ENCODE measurements at regions not wholly inside any gene's neighbourhood (a gene's known extent, or its start where the extent isn't known, plus 50 kb on each side); places are given as distances from the start of the nearest gene placed in this dataset.

DNA sequence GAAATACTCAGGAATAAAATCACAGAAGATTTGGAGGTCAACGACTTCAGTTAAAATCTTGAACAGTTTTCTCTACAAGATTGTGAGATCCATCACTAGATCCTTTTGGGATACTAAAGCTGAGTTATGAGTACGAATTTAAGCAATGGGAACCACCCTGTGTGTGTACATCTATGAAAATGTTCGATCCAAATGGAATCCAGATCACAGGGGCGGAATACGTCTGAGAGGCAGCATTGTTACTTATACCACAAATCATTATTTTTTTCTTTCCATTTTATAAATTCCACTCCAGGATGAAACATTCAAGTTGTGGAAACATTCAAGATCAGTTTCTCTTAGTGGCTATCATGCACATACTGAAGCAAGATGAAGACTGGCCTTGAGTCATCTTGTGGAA is 239.3 kb upstream of the PAPPA start:
- H3K4me1 Mint-ChIP-seq = peaks cover 10% of the 10 kb centered on the region
- ATAC-seq = no peak
- ChIA-PET CTCF (no interaction called here), POLR2A (no interaction called here)
- no peaks in the 10 kb centered on the region; the same call in 1 of the 2 replicates for H3K9me3 Mint-ChIP-seq
- DNase-seq (ENCODE audit: low spot score) = no peak
- H3K27me3 Mint-ChIP-seq (ENCODE audit: low read depth) = no peaks in the 10 kb centered on the region
- no peaks in the 10 kb centered on the region for H3K36me3 Mint-ChIP-seq
- no peak overlapping the region for H3K4me3 Mint-ChIP-seq
- no peak overlapping the region for H3K27ac Mint-ChIP-seq
- no peak for TF ChIP-seq CREM (CRISPR knock-in tag; IDR thresholded peaks at IDR 0.05)
- TF ChIP-seq FOXK1 (CRISPR knock-in tag; IDR thresholded peaks at IDR 0.05) = no peak

GRCh38 chr9:115921301-115921700 is 232.3 kb upstream of the PAPPA start:
- ChIA-PET POLR2A (no interaction called here), CTCF (no interaction called here)
- DNase-seq (ENCODE audit: low spot score) (no peak), ATAC-seq (no peak)
- Mint-ChIP-seq H3K4me3 (no peak overlapping the region), H3K27me3 (ENCODE audit: low read depth) (no peaks in the 10 kb centered on the region; the same call in 1 of the 2 replicates), H3K36me3 (no peaks in the 10 kb centered on the region), H3K4me1 (no peaks in the 10 kb centered on the region), H3K27ac (no peak overlapping the region), H3K9me3 (no peaks in the 10 kb centered on the region)
- TF ChIP-seq ZNF263 (CRISPR knock-in tag; IDR thresholded peaks at IDR 0.05; ENCODE audit: low read depth) (no peak), ZBTB21 (CRISPR knock-in tag; IDR thresholded peaks at IDR 0.05; ENCODE audit: borderline replicate concordance) (no peak), AR (CRISPR knock-in tag; IDR thresholded peaks at IDR 0.05) (no peak), SOX15 (CRISPR knock-in tag; IDR thresholded peaks at IDR 0.05) (no peak), GTF2I (CRISPR knock-in tag; conservative IDR thresholded peaks at IDR 0.05) (no peak), USF1 (CRISPR knock-in tag; IDR thresholded peaks at IDR 0.05) (no peak), TP53 (CRISPR knock-in tag; IDR thresholded peaks at IDR 0.05) (no peak), TEAD4 (CRISPR knock-in tag; IDR thresholded peaks at IDR 0.05) (no peak)
- TF ChIP-seq, protein P1, sequence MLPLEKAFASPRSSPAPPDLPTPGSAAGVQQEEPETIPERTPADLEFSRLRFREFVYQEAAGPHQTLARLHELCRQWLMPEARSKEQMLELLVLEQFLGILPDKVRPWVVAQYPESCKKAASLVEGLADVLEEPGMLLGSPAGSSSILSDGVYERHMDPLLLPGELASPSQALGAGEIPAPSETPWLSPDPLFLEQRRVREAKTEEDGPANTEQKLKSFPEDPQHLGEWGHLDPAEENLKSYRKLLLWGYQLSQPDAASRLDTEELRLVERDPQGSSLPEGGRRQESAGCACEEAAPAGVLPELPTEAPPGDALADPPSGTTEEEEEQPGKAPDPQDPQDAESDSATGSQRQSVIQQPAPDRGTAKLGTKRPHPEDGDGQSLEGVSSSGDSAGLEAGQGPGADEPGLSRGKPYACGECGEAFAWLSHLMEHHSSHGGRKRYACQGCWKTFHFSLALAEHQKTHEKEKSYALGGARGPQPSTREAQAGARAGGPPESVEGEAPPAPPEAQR (CRISPR knock-in tag; IDR thresholded peaks at IDR 0.05) = no peak
- TF ChIP-seq, protein P2, sequence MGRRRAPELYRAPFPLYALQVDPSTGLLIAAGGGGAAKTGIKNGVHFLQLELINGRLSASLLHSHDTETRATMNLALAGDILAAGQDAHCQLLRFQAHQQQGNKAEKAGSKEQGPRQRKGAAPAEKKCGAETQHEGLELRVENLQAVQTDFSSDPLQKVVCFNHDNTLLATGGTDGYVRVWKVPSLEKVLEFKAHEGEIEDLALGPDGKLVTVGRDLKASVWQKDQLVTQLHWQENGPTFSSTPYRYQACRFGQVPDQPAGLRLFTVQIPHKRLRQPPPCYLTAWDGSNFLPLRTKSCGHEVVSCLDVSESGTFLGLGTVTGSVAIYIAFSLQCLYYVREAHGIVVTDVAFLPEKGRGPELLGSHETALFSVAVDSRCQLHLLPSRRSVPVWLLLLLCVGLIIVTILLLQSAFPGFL (CRISPR knock-in tag; IDR thresholded peaks at IDR 0.05; ENCODE audit: borderline replicate concordance) = no peak

DNA sequence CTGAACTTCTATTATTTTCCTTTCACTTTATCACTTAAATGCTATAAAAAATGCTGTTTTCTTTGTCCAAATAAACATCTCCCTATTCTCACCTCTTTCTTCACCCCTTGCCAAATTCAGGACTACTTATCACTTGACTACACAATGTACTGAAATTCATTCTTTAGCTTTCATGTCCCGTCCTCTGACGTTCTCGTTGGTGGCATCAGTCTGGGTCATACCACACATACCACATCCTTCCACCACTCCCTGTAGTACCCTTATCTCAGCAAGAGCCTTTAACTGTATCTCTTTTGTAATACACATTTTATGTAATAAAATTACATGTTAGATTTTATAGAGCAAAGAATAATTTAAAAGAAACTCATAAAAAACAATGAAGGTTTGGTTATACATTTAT is 231.1 kb upstream of the PAPPA start:
- Mint-ChIP-seq H3K27ac (no peak overlapping the region), H3K9me3 (peaks cover 4% of the 10 kb centered on the region; the same call in 1 of the 2 replicates), H3K4me3 (no peak overlapping the region), H3K36me3 (no peaks in the 10 kb centered on the region), H3K4me1 (no peaks in the 10 kb centered on the region), H3K27me3 (ENCODE audit: low read depth) (no peaks in the 10 kb centered on the region; the same call in 1 of the 2 replicates)
- ATAC-seq (no peak), DNase-seq (ENCODE audit: low spot score) (no peak)
- ChIA-PET CTCF (no interaction called here), POLR2A (no interaction called here)
- TF ChIP-seq EMX1 (CRISPR knock-in tag; IDR thresholded peaks at IDR 0.05) (no peak), NR3C1 (CRISPR knock-in tag; conservative IDR thresholded peaks at IDR 0.05; ENCODE audit: low read depth) (no peak), CREM (CRISPR knock-in tag; IDR thresholded peaks at IDR 0.05) (no peak), ATF2 (CRISPR knock-in tag; IDR thresholded peaks at IDR 0.05; ENCODE audit: borderline replicate concordance, low read depth) (no peak), ZNF396 (CRISPR knock-in tag; IDR thresholded peaks at IDR 0.05; ENCODE audit: borderline replicate concordance) (no peak), HMGA2 (CRISPR knock-in tag; IDR thresholded peaks at IDR 0.05) (no peak), NFE2L1 (CRISPR knock-in tag; IDR thresholded peaks at IDR 0.05) (no peak), JUN (CRISPR knock-in tag; IDR thresholded peaks at IDR 0.05) (no peak), ZBTB21 (CRISPR knock-in tag; IDR thresholded peaks at IDR 0.05; ENCODE audit: borderline replicate concordance) (no peak), SMAD3 (CRISPR knock-in tag; IDR thresholded peaks at IDR 0.05; ENCODE audit: borderline replicate concordance) (no peak), CREB1 (CRISPR knock-in tag; IDR thresholded peaks at IDR 0.05) (no peak)
- TF ChIP-seq, protein P3, sequence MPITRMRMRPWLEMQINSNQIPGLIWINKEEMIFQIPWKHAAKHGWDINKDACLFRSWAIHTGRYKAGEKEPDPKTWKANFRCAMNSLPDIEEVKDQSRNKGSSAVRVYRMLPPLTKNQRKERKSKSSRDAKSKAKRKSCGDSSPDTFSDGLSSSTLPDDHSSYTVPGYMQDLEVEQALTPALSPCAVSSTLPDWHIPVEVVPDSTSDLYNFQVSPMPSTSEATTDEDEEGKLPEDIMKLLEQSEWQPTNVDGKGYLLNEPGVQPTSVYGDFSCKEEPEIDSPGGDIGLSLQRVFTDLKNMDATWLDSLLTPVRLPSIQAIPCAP (CRISPR knock-in tag; IDR thresholded peaks at IDR 0.05) = no peak
